Endothelial cell of umbilical vein (primary cell): ENCODE measurements at regions not wholly inside any gene's neighbourhood (a gene's known extent, or its start where the extent isn't known, plus 50 kb on each side); places are given as distances from the start of the nearest gene placed in this dataset.

Experiments
- BruUV-seq: library from RNA; stranded (reverse); fragments of 400-500 nt; replicated peaks from 2 replicates; lab custom pipeline; 2021; lab: Mats Ljungman, UMichigan
- CTCF ChIA-PET: fragments of 300-600, 350-600 bp; sonication (Branson Sonifier 250); formaldehyde crosslinking; loops from one replicate; lab custom pipeline; 2021; ENCODE audit warnings: antibody characterized with exemption, inconsistent platforms; lab: Charles Lee
- POLR2A ChIA-PET: fragments of 300-600, 350-600 bp; sonication (Branson Sonifier 250); formaldehyde crosslinking; loops from one replicate; lab custom pipeline; 2021; ENCODE audit warnings: antibody characterized with exemption, inconsistent platforms; lab: Charles Lee
- DNase-seq: peaks from one replicate; pipeline ENCODE4 v3.0.0-alpha.2; 2011; ENCODE audit warnings: low read depth, low spot score
- FAIRE-seq: peaks from 2 replicates; lab custom pipeline; 2011; peaks lifted over from hg19 to GRCh38; lab: Jason Lieb, UNC
- H2AFZ ChIP-seq: 2 replicates; pipeline ENCODE4 v1.6.0; 2012; ENCODE audit warnings: low read depth, low read length, control low read depth, inconsistent platforms
- H3K27ac ChIP-seq: 2 replicates; pipeline ENCODE4 v1.5.1; 2011; ENCODE audit warnings: low read depth, mild to moderate bottlenecking, control low read depth, low read length, moderate library complexity; ENCODE audit not compliant: insufficient read depth
- H3K27me3 ChIP-seq, 2 experiments: 2 replicates each; pipeline versions ENCODE4 v1.6.0 to v1.6.1; 2011; ENCODE audit warnings: low read length in 2 of 2, mixed read lengths in 1 of 2; ENCODE audit not compliant: control insufficient read depth in 2 of 2, insufficient read depth in 2 of 2
- H3K36me3 ChIP-seq, 2 experiments: 2 replicates in 1 of 2; 3 replicates in 1 of 2; pipeline ENCODE4 v1.5.1; 2011; ENCODE audit warnings: low read length in 2 of 2, mild to moderate bottlenecking in 1 of 2, moderate library complexity in 1 of 2; ENCODE audit not compliant: control insufficient read depth in 2 of 2, insufficient read depth in 2 of 2; ENCODE audit errors: extremely low read depth in 1 of 2
- H3K4me1 ChIP-seq: 3 replicates; pipeline ENCODE4 v1.5.1; 2011; ENCODE audit warnings: mild to moderate bottlenecking, low read length; ENCODE audit not compliant: control insufficient read depth, insufficient read depth; ENCODE audit errors: extremely low read depth
- H3K4me2 ChIP-seq: 2 replicates; pipeline ENCODE4 v1.6.1; 2011; ENCODE audit warnings: low read length, control low read depth, mixed read lengths; ENCODE audit not compliant: insufficient read depth
- H3K4me3 ChIP-seq, 3 experiments: fragments of 200-600 bp in 1 of 3; sonication (generic), shearing (Covaris generic) in 1 of 3; replicated peaks in 1 of 3; 2 replicates each; pipeline ENCODE4 v1.5.1; 2011 to 2016; ENCODE audit warnings: control low read depth in 3 of 3, low read length in 3 of 3, mild to moderate bottlenecking in 2 of 3, inconsistent platforms in 1 of 3, low read depth in 1 of 3, moderate library complexity in 1 of 3; ENCODE audit not compliant: insufficient read depth in 1 of 3
- H3K79me2 ChIP-seq: 2 replicates; pipeline ENCODE4 v1.6.0; 2012; ENCODE audit warnings: low read length, inconsistent platforms; ENCODE audit not compliant: control insufficient read depth, insufficient read depth
- H3K9ac ChIP-seq: replicated peaks from 2 replicates; pipeline ENCODE3; 2011; ENCODE audit warnings: low read length, control low read depth; ENCODE audit not compliant: insufficient read depth; ENCODE audit errors: extremely low read depth
- H3K9me1 ChIP-seq: replicated peaks from 3 replicates; pipeline ENCODE4 v1.6.0; 2011; ENCODE audit warnings: mild to moderate bottlenecking, low read length; ENCODE audit not compliant: control insufficient read depth, insufficient read depth; ENCODE audit errors: extremely low read depth
- H3K9me3 ChIP-seq: replicated peaks from 2 replicates; pipeline ENCODE4 v1.5.1; 2012; ENCODE audit warnings: low read length, inconsistent platforms; ENCODE audit not compliant: control insufficient read depth, insufficient read depth
- H4K20me1 ChIP-seq: replicated peaks from 2 replicates; pipeline ENCODE3; 2011; ENCODE audit warnings: mild to moderate bottlenecking, low read length; ENCODE audit not compliant: control insufficient read depth, insufficient read depth; ENCODE audit errors: extremely low read depth
- CTCF ChIP-seq, 2 donors: IDR thresholded peaks; 1 replicate in 1 of 2; 2 replicates in 1 of 2; pipeline ENCODE4 v1.5.1; 2011; ENCODE audit warnings: low read length in 2 of 2, mild to moderate bottlenecking in 2 of 2, moderate library complexity in 2 of 2, control low read depth in 1 of 2, inconsistent platforms in 1 of 2, low read depth in 1 of 2; ENCODE audit not compliant: insufficient read depth in 1 of 2; ENCODE audit errors: extremely low read depth in 1 of 2
- EZH2 ChIP-seq: IDR thresholded peaks from 2 replicates; pipeline ENCODE4 v1.6.1; 2012; ENCODE audit warnings: borderline replicate concordance, low read depth, mild to moderate bottlenecking, moderate library complexity, low read length, inconsistent platforms; ENCODE audit not compliant: severe bottlenecking
- FOS ChIP-seq: IDR thresholded peaks from 2 replicates; pipeline ENCODE4 v1.6.1; 2011; ENCODE audit warnings: mild to moderate bottlenecking, low read length, moderate library complexity, borderline replicate concordance; ENCODE audit not compliant: insufficient read depth
- GATA2 ChIP-seq: IDR thresholded peaks from 2 replicates; pipeline ENCODE4 v1.7.0; 2011; ENCODE audit warnings: low read depth, mild to moderate bottlenecking, moderate library complexity, mixed read lengths, low read length; ENCODE audit not compliant: insufficient read length, insufficient read depth
- JUN ChIP-seq: IDR thresholded peaks from 2 replicates; pipeline ENCODE4 v1.6.1; 2011; ENCODE audit warnings: borderline replicate concordance, low read depth; ENCODE audit not compliant: insufficient read length, insufficient read depth
- MAX ChIP-seq: IDR thresholded peaks from 2 replicates; pipeline ENCODE4 v1.6.1; 2011; ENCODE audit not compliant: insufficient read depth, insufficient read length
- MYC ChIP-seq: IDR thresholded peaks from one replicate; pipeline ENCODE4 v1.6.1; 2011; ENCODE audit warnings: mild to moderate bottlenecking, low read depth, low read length
- POLR2A ChIP-seq: IDR thresholded peaks from 2 replicates; pipeline ENCODE4 v1.6.1; 2012; ENCODE audit warnings: low read depth, mild to moderate bottlenecking, control low read depth, low read length
- POLR2AphosphoS5 ChIP-seq: IDR thresholded peaks from 2 replicates; pipeline ENCODE4 v1.6.1; 2012; ENCODE audit warnings: low read depth, mild to moderate bottlenecking, control low read depth, low read length, moderate library complexity; ENCODE audit not compliant: insufficient read depth
- dilution Hi-C: fragments of 300-500 bp; cut with MboI; formaldehyde crosslinking; loops from one replicate; pipeline ENCODE4 v1.15.0; 2019; ENCODE audit warnings: low sequenced_read_pairs; ENCODE audit not compliant: extremely low pct_ligation_motif_present
- intact Hi-C: fragments of 100-400 bp; cut with micrococcal nuclease; formaldehyde crosslinking; loops from one replicate; pipeline ENCODE4 v1.10.0; 2022

GRCh38 chr12:131318045-131318685 lies 364.5 kb downstream of the ADGRD1 start:
- no peak overlapping the region for H2AFZ ChIP-seq
- DNase-seq = no peak
- H3K79me2 ChIP-seq = no peaks in the 10 kb centered on the region
- H3K4me3 ChIP-seq = no peak overlapping the region
- dilution Hi-C loops (no loop called here), intact Hi-C loops (no loop called here)
- no peaks in the 10 kb centered on the region for H3K4me1 ChIP-seq
- BruUV-seq = no TSS peak
- no peak overlapping the region for H3K4me2 ChIP-seq
- no peaks in the 10 kb centered on the region for H4K20me1 ChIP-seq
- ChIA-PET POLR2A (no interaction called here), CTCF (no interaction called here)
- no peak overlapping the region for H3K27ac ChIP-seq
- H3K36me3 ChIP-seq = no peaks in the 10 kb centered on the region
- H3K9me3 ChIP-seq = peaks cover 9% of the 10 kb centered on the region
- TF ChIP-seq GATA2 = no peak
- no peak for TF ChIP-seq JUN
- TF ChIP-seq EZH2 = no peak
- TF ChIP-seq POLR2A = no peak
- TF ChIP-seq MAX = no peak
- no peak for TF ChIP-seq FOS
- no peak for TF ChIP-seq POLR2AphosphoS5
- no peak for TF ChIP-seq MYC
- TF ChIP-seq CTCF (IDR thresholded peaks at IDR 0.05; ENCODE audit: extremely low read depth in 1 of 2, insufficient read depth in 1 of 2, low read depth in 1 of 2, low read length in 2 of 2) = no peak
- no peak for FAIRE-seq
- no peak overlapping the region for H3K9ac ChIP-seq
- H3K9me1 ChIP-seq = no peaks in the 10 kb centered on the region
- no peaks in the 10 kb centered on the region for H3K27me3 ChIP-seq
